ENCODE measurements at regions not wholly inside any gene's neighbourhood (a gene's known extent, or its start where the extent isn't known, plus 50 kb on each side); places are given as distances from the start of the nearest gene placed in this dataset.

GRCh38 chr12:70165450-70165849, 77.8 kb upstream of the CNOT2 start:
- DNase-seq = no peak

DNA sequence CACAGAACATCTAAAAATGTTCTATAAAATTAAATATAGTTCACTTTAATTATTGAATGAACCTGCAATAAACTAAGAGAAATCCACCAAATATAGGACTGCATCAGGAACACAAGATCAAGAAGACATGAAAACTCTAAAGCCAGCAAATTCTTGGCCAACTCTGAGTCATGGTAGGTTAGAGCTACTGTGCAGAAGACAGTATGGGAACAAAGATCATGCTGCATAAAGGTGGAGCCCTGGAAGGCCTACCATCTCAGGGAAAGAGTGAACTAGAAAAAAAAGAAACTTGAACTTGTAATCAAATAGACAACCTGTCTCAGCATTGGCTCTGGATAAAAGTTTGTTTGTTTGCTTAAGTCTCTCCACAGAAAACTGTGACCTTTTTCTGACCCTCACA, 66.9 kb upstream of the CNOT2 start:
- DNase-seq = no peak

- DNase-seq = no peak
Observed at GRCh38 chr12:70177631-70178030, 65.6 kb upstream of the CNOT2 start.

GRCh38 chr12:70178038-70178437, 65.2 kb upstream of the CNOT2 start:
- DNase-seq = no peak

- no peak for DNase-seq
Observed at GRCh38 chr12:70180130-70180529, 63.1 kb upstream of the CNOT2 start.

DNA sequence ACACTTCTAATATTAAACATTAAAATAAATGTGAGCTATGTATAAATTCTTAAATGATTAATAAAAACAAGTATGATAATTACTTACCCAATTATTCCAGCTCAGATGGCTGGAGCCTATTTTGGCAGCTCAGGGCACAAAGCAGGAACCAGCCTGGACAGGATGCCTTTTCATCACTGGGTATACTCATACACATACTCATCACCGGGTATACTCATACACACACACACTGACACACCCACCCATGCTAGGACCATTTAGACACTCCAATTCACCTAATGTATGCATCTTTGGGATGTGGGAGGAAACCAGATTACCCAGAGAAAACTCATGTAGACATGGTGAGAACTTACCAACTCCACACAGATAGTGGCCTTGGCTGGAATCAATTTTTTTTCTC, 57.9 kb upstream of the CNOT2 start:
- DNase-seq = no peak

DNA sequence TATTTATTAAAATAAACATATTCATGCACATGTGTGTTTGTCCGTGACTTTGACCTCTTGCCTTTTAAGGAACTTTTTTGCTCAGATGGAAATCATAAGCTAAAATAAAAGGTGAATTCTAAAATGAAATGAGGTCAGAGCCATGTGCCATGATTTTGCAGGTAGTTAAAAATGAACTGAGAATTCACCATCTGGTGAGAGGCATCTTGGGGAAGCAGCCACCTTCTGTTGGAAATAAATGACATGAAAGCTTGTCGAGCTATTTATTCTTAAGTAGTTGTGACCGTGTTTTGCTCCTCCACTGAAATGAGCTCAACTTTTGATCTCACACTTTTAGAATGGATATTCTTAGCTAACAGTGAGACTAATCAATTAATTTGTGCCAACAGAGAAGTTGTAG, 56.8 kb upstream of the CNOT2 start:
- DNase-seq = no peak

GRCh38 chr12:70190262-70191010, 52.8 kb upstream of the CNOT2 start:
- DNase-seq = no peak

All from GF-D8 (cell line).